HK-2 (cell line): ENCODE measurements at regions not wholly inside any gene's neighbourhood (a gene's known extent, or its start where the extent isn't known, plus 50 kb on each side); places are given as distances from the start of the nearest gene placed in this dataset.

ENCODE experiments used
- DNase-seq: peaks from one replicate; pipeline ENCODE4 v3.0.0-alpha.2; 2018; ENCODE audit not compliant: unreplicated experiment

DNA sequence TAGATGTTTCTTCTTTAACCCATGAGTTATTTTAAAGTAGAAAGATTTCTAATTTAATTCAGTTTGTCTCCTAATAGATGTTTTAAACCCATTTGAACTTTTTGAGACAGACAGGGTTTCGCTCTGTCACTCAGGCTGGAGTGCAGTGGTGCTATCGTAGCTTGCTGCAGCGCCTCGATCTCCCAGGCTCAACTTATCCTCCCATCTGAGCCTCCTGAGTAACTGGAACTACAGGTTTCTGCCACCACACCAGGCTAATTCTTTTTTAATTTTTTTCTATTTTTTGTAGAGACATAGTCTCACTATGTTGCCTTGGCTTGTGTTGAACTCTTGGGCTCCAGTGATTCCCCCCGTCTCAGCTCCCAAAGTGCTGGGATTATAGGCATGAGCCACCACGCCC, 53.0 kb upstream of the RAB18 start:
- no peak for DNase-seq

DNA sequence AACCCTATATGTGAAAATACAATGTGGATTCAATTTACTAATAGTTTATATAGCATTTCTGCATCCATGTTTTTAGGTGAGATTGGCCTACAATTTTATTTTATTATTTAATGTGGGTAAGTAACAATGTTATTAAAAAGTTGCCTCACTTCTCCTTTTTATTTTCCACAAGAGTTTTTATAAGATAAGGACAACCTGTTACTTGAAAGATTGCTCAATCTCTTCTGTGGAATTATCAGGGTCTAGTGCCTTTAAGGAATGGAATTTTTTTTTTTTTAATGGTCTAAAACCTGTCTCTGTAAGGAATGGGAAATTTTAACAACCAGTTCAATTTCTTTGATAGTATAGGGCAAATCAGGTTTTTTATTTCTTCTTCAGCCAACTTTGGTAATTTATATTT, 53.9 kb upstream of the RAB18 start:
- no peak for DNase-seq

DNA sequence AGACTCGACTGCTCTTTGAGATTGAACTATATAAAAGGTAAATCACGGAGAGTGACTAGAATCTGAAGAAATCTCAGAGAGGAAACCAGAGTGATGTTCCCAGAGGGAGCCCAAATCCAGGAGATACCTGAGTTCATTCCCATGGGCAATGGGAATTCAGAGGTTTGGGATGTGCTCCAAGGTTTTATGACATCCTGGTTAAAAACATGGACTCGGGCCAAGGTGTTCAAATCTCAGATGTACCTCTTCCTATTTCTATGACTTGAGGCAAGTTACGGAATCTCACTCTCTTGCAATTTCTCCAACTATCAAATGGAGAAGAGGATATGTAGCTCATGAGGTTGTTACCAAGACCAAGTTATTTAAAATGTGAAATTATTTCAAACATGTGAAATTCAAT, 54.5 kb upstream of the RAB18 start:
- no peak for DNase-seq

DNA sequence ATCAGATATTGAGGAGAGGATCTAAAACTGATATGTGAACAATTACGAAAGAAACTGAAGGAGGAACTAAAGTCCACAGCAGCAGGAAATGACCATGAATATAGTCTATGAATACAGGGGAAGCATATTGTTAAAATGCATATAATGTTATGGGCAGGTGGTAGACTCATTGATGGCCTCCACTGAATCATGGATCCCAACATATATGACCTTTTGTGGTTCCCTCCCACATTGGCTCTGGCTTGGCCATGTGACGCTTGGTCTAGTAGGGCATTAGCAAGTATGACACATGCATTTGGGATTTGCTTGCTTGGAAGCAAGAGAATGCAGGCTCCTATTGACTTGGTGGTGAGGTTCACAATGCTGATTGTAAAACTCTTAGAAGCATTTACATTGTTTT, 55.2 kb upstream of the RAB18 start:
- peak; percentile 7 for DNase-seq

DNA sequence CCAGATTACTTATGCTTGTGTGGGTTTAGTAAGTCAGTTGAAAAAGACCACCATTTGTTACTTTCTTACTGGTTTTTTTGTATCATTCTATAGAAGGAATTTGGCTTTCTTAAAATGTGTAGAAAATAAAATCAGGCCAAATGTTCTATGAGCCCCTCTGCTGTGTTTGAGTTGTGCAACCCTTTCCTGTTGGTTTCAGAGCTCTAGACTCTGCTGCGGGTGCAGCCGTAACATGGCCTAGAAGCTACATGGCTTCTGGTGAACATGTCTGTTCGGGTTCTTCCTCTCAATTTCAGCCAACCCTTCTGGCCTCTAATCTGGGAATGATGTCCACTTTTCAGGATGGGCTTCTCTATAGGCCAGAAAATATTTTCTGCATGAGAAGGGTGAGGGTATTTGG, 56.6 kb upstream of the RAB18 start:
- DNase-seq = no peak

DNA sequence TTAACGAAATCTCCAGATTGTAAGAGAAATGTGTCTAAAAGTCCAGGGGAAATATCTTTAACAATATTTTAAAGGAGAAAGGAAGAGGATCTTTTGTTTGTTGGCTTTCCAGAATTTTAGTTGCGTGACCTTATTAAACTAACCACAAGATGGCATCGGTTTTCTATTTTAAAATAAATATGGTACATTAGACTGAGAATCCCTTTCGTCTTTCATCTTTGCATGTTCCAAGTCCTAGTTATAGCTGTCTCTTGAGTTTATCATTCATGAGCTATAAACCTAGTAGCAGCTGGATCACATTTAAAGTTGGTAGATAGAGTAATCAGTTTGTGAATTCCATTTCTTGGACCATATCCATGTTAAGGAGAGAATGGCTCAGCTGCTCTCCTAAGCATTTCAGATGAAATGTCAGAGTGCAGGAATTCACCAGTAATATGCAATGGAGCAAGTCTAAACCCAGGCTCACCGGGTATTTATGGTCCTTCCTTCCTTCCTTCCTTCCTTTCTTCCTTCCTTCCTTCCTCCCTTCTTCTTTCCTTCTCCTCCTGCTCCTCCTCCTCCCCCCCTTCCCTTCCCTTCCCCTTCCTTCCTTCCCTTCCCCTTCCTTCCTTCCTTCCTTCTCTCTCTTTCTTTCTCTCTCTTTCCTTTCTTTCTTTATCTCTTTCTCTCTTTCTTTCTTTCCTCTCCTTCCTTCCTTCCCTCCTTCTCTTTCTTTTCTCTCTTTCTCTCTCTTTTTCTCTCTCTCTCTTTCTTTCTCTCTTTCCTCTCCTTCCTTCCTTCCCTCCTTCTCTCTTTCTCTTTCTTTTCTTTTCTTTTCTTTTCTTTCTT, 57.8 kb upstream of the RAB18 start:
- no peak for DNase-seq

DNA sequence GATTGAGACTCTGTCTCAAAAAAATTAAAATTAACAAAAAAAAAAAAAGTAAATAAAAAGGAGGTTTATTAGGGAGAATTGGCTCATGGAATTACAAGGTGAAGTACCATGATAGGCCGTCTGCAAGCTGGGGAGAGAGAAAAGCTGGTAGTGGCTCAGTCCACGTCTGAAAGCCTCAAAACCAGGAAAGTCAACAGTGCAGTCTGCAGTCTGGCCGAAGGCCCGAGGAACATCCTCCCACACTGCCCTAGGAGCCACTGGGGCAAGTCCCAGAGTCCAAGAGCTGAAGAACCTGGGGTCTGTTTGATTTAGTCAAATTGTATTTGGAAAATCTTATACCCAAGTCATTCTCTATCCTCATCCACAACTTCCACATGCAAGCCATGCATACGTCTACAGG, 59.0 kb upstream of the RAB18 start:
- no peak for DNase-seq

DNA sequence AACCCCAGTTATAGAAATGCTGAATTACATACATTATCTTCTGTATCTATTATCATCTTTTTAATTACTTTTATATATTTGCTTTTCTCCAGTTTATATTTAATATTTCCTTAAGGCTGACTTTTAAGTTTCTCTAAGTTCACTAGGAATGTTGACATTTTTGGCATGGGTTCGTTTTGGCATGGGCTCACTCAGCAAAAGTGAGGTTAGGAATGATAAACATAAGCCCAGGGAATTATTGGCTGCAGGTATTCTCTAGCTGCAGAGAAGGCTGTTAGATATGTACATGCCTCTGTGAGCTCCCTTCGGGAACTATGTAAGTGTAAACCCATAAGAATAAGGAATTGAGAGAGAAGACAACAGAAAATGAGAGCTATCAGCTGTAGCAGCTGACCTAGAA, 63.6 kb upstream of the RAB18 start:
- no peak for DNase-seq

DNA sequence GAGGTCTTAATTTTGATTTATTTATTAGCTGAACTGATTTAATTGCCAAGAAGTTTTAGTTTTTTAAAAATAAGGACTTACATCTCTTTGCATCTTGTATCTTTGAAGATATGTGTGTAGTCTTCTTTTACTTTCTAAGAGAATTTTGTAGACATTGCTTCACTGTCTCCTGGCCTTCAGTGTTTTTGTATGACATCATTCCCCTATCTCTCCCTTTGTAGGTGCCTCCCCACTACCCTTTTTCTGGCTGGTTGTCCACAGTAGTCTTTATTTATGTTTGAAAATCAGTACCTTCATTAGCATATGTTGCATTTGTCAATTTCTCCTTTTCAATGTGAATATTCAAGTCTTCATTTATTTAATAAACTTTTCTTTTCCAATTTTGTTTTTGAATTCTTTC, 64.1 kb upstream of the RAB18 start:
- DNase-seq = no peak

DNA sequence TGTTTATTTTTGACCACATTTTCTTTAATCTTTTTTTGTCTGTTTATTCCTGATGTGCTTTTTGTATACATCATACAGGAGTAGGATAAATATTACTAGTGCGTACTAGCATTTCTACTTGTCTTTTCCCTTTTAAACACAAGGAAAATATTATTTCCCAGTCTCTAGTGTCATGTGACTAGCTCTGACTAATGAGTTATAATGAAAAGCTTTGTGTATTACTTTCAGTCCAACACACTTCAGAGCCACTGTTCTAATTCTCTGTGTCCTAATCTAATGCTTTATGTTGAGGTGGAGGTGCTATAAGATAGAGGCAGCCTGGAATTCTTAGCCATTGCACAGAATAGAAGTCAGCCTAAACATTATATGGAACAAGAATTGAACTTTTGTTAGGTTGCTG, 65.0 kb upstream of the RAB18 start:
- no peak for DNase-seq

DNA sequence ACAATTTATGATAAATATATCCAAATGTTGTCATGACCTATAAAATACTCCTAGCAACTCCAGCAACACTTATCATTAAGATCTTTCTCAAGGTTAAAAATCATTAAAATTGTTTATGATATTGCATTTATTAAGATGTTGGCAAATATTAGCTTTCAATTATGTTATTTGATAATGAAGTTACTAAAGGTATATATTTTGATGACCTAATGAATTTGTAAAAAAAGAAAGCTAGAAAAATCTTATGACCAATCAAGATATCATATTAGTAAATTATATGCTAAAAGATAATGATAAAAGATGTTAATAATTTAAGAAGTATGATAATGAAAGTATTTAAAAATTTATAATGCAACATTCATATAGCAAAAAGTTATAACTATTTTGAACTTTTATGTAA, 66.3 kb upstream of the RAB18 start:
- DNase-seq = no peak

DNA sequence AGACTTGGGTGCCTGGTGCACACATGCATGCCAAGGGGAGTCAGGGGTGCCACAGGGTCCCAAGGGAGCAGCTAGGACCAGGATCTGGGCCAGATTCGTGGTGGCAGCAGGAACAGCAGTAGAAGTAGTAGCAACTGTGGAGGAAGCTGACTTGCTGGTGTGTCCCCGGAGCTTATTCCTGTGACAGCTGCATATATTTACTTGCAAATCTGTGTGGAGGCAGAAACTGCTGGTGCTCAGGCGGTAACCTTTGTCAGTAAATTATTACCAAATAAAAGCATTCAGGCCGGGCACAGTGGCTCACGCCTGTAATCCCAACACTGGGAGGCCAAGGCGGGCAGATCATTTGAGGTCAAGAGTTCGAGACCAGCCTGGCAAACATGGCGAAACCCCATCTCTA, 67.4 kb upstream of the RAB18 start:
- DNase-seq = no peak

DNA sequence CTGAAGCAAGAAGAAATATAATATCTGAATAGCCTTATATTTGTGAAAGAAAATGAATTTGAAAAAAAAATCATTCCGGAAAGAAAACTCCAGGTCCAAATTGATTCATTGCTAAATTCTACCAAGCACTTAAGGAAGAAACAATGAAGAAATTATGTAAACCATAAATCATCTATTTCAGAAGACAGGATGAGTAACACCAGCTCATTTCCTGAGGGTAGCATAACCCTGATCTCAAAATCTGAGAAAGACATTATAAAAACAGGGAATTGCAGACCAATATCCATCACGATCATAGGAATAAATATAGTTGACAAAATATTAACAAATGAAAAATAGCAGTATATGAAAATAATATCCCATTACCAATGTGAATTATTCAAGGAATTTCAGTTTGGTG, 70.1 kb upstream of the RAB18 start:
- DNase-seq = no peak

DNA sequence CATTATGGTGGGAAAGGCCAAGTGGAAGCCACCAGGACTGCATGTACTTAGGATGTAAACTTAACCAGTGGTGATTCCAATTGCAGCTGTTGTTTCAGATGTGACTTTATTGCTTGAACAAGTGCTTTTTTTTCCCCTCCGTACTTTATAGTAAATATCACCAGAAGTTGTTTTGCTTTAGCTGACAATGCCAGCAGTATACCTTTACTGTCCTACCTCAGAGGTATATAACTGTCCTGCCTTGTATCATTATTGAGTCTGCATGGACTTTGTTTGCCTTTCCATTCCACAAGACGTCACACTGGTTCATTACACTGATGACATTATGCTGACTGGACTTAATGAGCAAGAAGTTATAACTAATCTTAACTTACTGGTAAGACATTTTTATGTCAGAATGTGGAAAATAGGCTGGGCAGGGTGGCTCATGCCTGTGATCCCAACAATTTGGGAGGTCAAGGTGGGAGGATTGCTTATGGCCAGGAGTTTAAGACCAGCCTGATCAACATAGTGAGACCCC, 77.1 kb upstream of the RAB18 start:
- DNase-seq = no peak

DNA sequence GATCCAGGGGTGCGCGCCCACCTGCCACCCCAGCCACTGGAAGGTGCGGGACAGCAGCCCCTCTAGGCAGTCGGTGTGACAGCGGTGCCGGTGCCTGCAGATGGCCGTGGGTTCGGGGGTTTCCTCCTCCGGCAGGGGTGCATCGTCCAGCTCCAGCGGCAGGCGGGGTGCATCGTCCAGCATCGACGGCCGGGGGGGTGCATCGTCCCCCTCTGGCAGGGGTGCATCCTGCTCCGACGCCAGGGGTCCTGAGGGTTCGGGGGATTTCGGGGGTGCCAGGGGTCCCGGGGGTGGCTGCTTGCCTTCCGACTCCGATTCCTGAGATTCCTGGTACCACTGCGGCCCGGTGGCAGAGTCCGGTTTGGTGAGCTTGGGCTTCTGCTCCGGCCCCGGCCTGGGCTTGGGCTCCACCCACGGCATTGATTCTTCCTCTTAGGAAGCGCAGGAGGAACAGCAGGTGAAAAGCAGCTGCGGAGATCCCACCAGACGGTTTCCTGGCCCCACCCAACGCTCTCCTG, 90.2 kb upstream of the RAB18 start:
- no peak for DNase-seq

DNA sequence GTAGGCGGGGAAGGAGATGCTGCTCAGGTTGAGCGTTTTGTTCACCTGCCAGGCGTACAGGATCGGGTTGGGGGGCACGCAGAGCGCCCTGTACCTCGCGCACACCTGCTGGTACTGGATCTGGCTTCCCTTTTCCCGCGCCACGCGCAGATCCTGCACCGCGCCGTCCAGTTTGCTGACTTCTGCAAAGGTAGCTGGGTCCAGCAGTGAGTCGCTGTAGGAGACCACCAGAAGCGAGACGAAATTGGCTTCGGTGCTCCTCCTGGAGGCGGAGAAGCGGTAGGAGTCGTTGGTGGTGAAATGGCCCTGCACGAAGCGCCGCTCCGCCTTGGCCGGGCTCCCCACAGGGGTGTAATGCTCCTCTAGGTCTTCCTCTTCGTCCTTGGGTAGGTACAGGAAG, 90.7 kb upstream of the RAB18 start:
- DNase-seq = no peak

DNA sequence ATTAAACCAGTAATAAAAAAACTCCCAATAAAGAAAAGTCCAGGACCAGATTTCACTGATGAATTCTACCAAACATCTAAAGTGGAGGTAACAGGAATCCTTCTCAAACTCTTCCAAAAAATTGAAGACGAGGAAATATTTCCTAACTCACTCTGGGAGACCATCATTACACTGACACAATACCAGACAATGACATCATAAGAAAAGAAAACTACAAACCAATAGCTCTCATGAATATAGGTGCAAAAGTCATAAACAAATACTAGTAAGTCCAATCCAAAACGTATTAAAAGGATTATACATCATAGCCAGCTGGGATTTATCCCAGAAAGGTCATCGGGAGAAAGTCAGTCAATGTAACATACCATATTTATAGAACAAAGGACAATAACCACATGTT, 94.0 kb upstream of the RAB18 start:
- no peak for DNase-seq

DNA sequence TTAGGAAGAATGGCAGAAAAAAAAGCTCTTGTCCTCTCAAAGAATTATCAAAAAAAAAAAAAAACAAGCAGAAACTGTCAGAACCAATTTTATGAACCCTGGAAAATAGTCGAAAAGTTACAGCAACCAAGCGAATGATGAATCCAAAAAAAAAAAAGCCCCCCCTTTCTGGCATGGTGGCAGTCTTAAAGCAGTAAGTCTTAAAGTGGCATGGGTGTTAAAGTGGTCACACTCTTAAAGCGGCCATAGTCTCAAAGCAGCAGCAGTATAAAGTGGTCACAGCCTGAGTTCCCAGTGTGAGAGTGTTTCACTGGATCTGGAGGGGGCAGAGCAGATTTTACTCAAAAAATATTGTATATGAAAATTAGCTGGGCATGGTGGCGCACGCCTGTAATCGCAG, 96.8 kb upstream of the RAB18 start:
- no peak for DNase-seq

DNA sequence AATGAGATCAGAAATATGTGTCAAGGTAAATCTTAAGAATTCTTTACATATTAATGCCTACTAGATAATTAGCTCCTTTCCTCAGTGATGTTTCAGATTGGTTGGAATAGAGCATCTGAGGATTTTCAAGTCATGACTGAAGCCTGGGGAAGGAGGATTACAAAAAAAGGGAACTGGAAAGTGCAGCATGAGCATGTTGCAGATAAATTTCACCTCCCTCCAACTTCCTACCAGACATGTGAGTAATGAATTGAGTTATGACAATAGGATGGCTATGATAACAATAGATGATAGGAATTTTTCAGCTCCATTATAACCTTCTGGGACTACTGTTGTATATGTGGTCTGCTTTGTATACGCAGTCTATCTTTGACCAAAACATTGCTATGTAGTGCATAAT, 104.2 kb upstream of the RAB18 start:
- no peak for DNase-seq

DNA sequence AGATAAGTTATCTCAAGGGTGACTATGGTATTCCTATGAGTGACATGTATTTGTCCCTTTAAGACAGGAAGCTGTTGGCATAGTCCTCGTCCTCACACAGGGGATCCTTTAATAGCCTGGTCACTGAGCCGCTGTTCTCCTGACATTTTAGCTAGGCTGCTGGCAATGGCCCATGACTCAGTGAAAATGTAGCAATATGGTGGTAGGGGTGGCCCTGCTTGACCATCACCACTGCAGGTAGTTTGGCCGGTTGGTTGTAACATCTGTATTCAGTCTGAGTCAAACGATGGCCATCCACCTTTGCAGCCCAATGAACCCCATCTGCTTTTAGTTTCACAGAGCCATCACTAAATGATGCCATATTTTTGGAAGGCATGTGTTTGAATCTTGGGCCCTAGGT, 110.1 kb upstream of the RAB18 start:
- no peak for DNase-seq

DNA sequence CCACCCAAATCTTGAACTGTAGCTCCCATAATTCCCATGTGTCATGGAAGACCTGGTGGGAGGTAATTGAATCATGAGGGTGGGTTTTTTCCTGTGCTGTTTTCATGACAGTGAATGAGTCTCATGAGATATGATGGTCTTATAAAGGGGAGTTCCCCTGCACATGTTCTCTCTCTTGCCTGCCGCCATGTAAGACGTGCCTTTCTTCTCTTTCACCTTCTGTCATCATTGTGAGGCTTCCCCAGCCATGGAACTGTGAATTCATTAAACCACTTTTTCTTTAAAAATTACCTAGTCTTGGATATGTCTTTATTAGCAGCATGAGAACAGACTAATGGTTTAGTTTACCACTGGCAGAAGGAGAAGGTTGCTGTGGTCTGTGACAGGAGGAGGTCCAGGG, 111.5 kb upstream of the RAB18 start:
- DNase-seq = no peak

DNA sequence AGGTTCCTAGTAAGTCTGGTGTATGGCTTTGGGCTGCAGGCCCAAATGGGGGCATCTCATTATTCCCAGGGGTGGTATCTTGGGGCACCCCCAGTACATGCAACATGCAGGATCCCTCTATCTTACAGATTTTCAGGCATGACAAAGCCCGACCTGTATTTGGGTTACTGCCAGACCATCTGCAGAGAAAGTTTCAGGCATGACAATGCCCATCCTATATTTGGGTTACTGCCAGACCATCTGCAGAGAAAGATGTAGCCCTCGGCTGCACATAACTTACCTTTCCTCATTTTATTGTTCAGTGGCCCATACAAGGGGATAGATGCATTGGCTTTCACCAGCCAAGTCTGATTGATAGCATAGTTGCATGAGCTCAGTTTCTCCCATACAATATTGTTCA, 112.2 kb upstream of the RAB18 start:
- no peak for DNase-seq

DNA sequence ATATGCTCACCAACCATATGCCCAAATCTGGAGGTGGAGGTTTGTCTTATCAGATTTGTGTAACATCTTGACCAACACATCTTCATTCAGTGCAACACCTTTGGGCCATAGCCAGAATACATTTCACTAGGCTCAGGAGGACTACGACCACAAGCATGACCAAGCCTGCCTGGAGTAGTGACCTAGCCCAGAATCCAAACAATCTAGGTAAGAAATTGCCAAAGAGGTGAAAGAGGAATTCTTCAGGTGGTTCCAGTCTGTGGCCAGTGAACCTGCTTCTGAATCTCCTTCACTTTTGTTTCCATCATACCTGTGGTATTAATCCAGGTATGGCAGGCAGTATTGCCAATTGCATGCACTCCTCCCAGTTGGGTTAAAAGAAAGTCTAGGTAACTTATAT, 112.8 kb upstream of the RAB18 start:
- no peak for DNase-seq

DNA sequence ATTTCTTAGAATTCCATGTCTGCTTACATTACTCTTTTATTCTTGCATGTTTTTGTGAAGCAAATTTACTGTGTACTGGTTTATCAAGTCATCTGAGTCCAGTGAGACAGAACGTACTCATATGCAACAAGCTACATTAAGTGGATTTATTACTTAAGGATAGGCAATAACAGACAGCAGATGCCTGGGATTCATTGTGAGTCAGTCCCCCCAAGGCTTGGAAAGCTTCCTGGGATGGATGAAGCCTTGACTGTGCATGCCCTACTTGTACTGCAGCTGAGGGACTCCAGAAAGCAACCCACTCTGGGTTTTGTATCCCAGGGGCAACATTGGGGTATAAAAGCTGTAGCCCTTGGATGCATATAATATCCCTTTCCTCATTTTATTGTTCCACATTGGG, 113.4 kb upstream of the RAB18 start:
- DNase-seq = no peak
